K562 (cell line): ENCODE measurements at regions not wholly inside any gene's neighbourhood (a gene's known extent, or its start where the extent isn't known, plus 50 kb on each side); places are given as distances from the start of the nearest gene placed in this dataset.

ENCODE experiments used
- ATAC-seq: fragments of 200-7000 bp; cut with Tn5 transposase; 3 replicates; pipeline ENCODE4 v1.9.1; 2020; ENCODE audit warnings: moderate library complexity
- BruUV-seq: library from RNA; stranded (reverse); fragments of 400-500 nt; replicated peaks from 2 replicates; lab custom pipeline; 2021; lab: Mats Ljungman, UMichigan
- CTCF ChIA-PET: fragments of 300-600 bp; formaldehyde crosslinking; extraction: SDS; loops from one replicate; lab custom pipeline; 2021; ENCODE audit warnings: low intra/inter-chr PET ratio; lab: Yijun Ruan, JAX
- POLR2A ChIA-PET: fragments of 300-600, 350-650 bp; sonication (Branson Sonifier 250); formaldehyde crosslinking; extraction: SDS; loops from one replicate; lab custom pipeline; 2021; ENCODE audit warnings: antibody characterized with exemption, inconsistent platforms; lab: Yijun Ruan, JAX
- DNase-seq, 4 experiments: peaks; one replicate each; pipeline versions ENCODE4 v3.0.0 to v3.0.0-alpha.2; 2011 to 2018; ENCODE audit warnings: low spot score in 3 of 4, mixed read lengths in 3 of 4; ENCODE audit errors: extremely low read depth in 1 of 4
- FAIRE-seq: peaks from 2 replicates; lab custom pipeline; 2011; peaks lifted over from hg19 to GRCh38; lab: Jason Lieb, UNC
- H2AFZ ChIP-seq: 2 replicates; pipeline ENCODE4 v1.6.0; 2011; ENCODE audit warnings: low read depth, low read length, control low read depth, inconsistent platforms
- H3K27ac ChIP-seq: fragments of 200-600 bp; 3 replicates; pipeline ENCODE4 v1.8.0; 2011; ENCODE audit warnings: low read depth, mild to moderate bottlenecking, control low read depth, inconsistent platforms, low read length, moderate library complexity, mixed read lengths; ENCODE audit errors: extremely low read depth
- H3K27me3 ChIP-seq, 2 experiments: fragments of 300-600 bp in 1 of 2; 2 replicates in 1 of 2; 3 replicates in 1 of 2; pipeline versions ENCODE4 v1.6.0 to v1.8.0; 2011; ENCODE audit warnings: inconsistent platforms in 2 of 2, low read length in 2 of 2, mild to moderate bottlenecking in 1 of 2, mixed read lengths in 1 of 2, moderate library complexity in 1 of 2; ENCODE audit not compliant: control insufficient read depth in 2 of 2, insufficient read depth in 2 of 2
- H3K36me3 ChIP-seq: fragments of 300-600 bp; 3 replicates; pipeline ENCODE4 v1.8.0; 2011; ENCODE audit warnings: mild to moderate bottlenecking, low read length, inconsistent platforms; ENCODE audit not compliant: control insufficient read depth, insufficient read depth
- H3K4me1 ChIP-seq, 2 experiments: fragments of 200-600 bp in 1 of 2; replicated peaks in 1 of 2; 2 replicates in 1 of 2; 3 replicates in 1 of 2; pipeline versions ENCODE4 v1.5.1 to v1.8.0; 2011; ENCODE audit warnings: inconsistent platforms in 2 of 2, low read length in 2 of 2, mild to moderate bottlenecking in 1 of 2, mixed read lengths in 1 of 2, moderate library complexity in 1 of 2; ENCODE audit not compliant: control insufficient read depth in 2 of 2, insufficient read depth in 2 of 2
- H3K4me2 ChIP-seq: 2 replicates; pipeline ENCODE4 v1.6.1; 2011; ENCODE audit warnings: low read length, control low read depth, inconsistent platforms, mixed read lengths; ENCODE audit not compliant: insufficient read depth
- H3K4me3 ChIP-seq: fragments of 200-600 bp; sonication (generic), shearing (Covaris generic); 2 replicates; pipeline ENCODE4 v1.5.1; 2016; ENCODE audit warnings: control low read depth, inconsistent platforms
- H3K79me2 ChIP-seq: fragments of 200-600 bp; 3 replicates; pipeline ENCODE4 v1.8.0; 2011; ENCODE audit warnings: low read length, inconsistent platforms; ENCODE audit not compliant: control insufficient read depth, insufficient read depth
- H3K9ac ChIP-seq, 2 experiments: 2 replicates each; pipeline versions ENCODE4 v1.6.0 to v1.6.1; 2011; ENCODE audit warnings: low read depth in 2 of 2, low read length in 2 of 2, control low read depth in 1 of 2, inconsistent platforms in 1 of 2, mild to moderate bottlenecking in 1 of 2, mixed read lengths in 1 of 2; ENCODE audit not compliant: insufficient read depth in 1 of 2
- H3K9me1 ChIP-seq: one replicate; pipeline ENCODE4 v1.6.0; 2011; ENCODE audit warnings: inconsistent platforms, mild to moderate bottlenecking, low read length, moderate library complexity; ENCODE audit not compliant: control insufficient read depth, insufficient read depth
- H3K9me3 ChIP-seq: replicated peaks from 2 replicates; pipeline ENCODE4 v1.5.1; 2011; ENCODE audit warnings: low read depth, low read length, inconsistent platforms; ENCODE audit not compliant: control insufficient read depth, insufficient read depth
- H4K20me1 ChIP-seq: replicated peaks from 2 replicates; pipeline ENCODE4 v1.6.1; 2011; ENCODE audit warnings: low read length, inconsistent platforms, mixed read lengths; ENCODE audit not compliant: control insufficient read depth, insufficient read depth
- ARID2 ChIP-seq: fragments of 450-650 bp; IDR thresholded peaks from 2 replicates; pipeline ENCODE4 v1.6.1; 2017; ENCODE audit warnings: antibody characterized with exemption, mild to moderate bottlenecking
- C11orf30 ChIP-seq: fragments of 450-650 bp; IDR thresholded peaks from 2 replicates; pipeline ENCODE4 v1.6.1; 2016; ENCODE audit warnings: low read depth, mild to moderate bottlenecking
- ELF4 ChIP-seq: fragments of 450-650 bp; formaldehyde crosslinking; IDR thresholded peaks from 2 replicates; pipeline ENCODE4 v1.4.0; 2022; ENCODE audit warnings: missing genetic modification characterization
- EP400 ChIP-seq: fragments of 450-650 bp; IDR thresholded peaks from 2 replicates; pipeline ENCODE4 v1.6.1; 2017; ENCODE audit warnings: antibody characterized with exemption, mild to moderate bottlenecking, moderate library complexity
- GTF2F1 ChIP-seq: IDR thresholded peaks from 2 replicates; pipeline ENCODE4 v1.6.1; 2011; ENCODE audit warnings: low read depth, low read length, improper control_type of control experiment
- LEF1 ChIP-seq: fragments of 450-650 bp; IDR thresholded peaks from 2 replicates; pipeline ENCODE4 v1.6.1; 2016; ENCODE audit warnings: mild to moderate bottlenecking
- MAFF ChIP-seq: IDR thresholded peaks from 2 replicates; pipeline ENCODE4 v1.6.1; 2012; ENCODE audit warnings: low read length, improper control_type of control experiment
- NR1H2 ChIP-seq: sonication (generic); formaldehyde crosslinking; IDR thresholded peaks from 2 replicates; pipeline ENCODE4 v1.4.0; 2020; ENCODE audit warnings: mild to moderate bottlenecking, missing genetic modification reagents
- PPARD ChIP-seq: fragments of 250-450 bp; sonication (Bioruptor Pico); IDR thresholded peaks from 2 replicates; pipeline ENCODE4 v1.8.0; 2022; ENCODE audit warnings: inconsistent platforms, mild to moderate bottlenecking, moderate library complexity
- STAT5A ChIP-seq: IDR thresholded peaks from 2 replicates; pipeline ENCODE4 v1.6.1; 2012; ENCODE audit warnings: low read length, inconsistent platforms, borderline replicate concordance
- ZNF146 ChIP-seq: IDR thresholded peaks from one replicate; pipeline ENCODE4 v1.6.1; 2018; ENCODE audit warnings: missing compliant biosample characterization; ENCODE audit not compliant: unreplicated experiment
- ZNF274 ChIP-seq: IDR thresholded peaks from 2 replicates; pipeline ENCODE4 v1.6.1; 2011; ENCODE audit warnings: low read depth, mild to moderate bottlenecking, low read length, moderate library complexity, borderline replicate concordance
- WGBS: fragments of 100-300 bp; shearing (Covaris generic); methylation state at CpG from one replicate; pipeline ENCODE4 v1.1.6; 2016; ENCODE audit warnings: low coverage, mixed read lengths; ENCODE audit not compliant: insufficient coverage; ENCODE audit errors: missing lambda C conversion rate; 5-methylcytosine and 5-hydroxymethylcytosine counted together
- in situ Hi-C: fragments of 300-500 bp; cut with MboI; formaldehyde crosslinking; loops from 4 replicates; pipeline ENCODE4 v1.15.0; 2018; ENCODE audit warnings: inconsistent platforms, mixed read lengths
- intact Hi-C: fragments of 100-400 bp; cut with micrococcal nuclease; formaldehyde crosslinking; loops from 2 replicates; pipeline ENCODE4 v1.14.2; 2022
- TF ChIP-seq, protein P1 (sequence below): fragments of 250-450 bp; sonication (Bioruptor Pico); IDR thresholded peaks from 2 replicates; pipeline ENCODE4 v1.5.0; 2021
- TF ChIP-seq, protein P2 (sequence below): sonication (generic); formaldehyde crosslinking; IDR thresholded peaks from 2 replicates; pipeline ENCODE4 v1.4.0; 2020; ENCODE audit warnings: mild to moderate bottlenecking, missing genetic modification reagents
- TF ChIP-seq, protein P3 (sequence below), 2 experiments: fragments of 450-650 bp; conservative IDR thresholded peaks; 2 replicates each; pipeline ENCODE4 v1.6.1; 2017; ENCODE audit warnings: mild to moderate bottlenecking in 2 of 2, moderate library complexity in 2 of 2

DNA sequence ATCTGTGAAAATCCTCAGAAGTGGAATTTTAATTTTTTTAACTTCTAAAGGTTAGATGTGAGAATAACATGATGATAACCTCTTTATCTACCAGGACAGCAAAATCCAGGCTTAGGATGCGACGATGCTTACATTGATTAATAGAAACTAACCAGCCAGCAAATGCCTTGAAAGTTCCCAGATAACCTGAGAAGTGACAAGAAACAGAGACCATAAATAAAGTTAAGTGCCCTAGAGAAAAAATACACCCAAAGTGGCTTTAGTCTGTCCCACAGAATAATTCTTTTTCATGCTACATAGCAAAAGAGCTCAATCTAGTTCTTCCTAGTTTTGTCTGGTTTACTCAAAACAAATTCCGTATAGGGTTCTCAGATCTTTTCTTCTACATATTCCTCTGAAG, 262.7 kb downstream of the WDR11 start:
- BruUV-seq = no TSS peak
- TF ChIP-seq, protein P1, sequence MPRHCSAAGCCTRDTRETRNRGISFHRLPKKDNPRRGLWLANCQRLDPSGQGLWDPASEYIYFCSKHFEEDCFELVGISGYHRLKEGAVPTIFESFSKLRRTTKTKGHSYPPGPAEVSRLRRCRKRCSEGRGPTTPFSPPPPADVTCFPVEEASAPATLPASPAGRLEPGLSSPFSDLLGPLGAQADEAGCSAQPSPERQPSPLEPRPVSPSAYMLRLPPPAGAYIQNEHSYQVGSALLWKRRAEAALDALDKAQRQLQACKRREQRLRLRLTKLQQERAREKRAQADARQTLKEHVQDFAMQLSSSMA (CRISPR knock-in tag) = no peak
- TF ChIP-seq ZNF146 (no peak), EP400 (no peak), ZNF274 (no peak)
- TF ChIP-seq, all 486 proteins: peak for 0
- H3K4me2 ChIP-seq = no peak overlapping the region
- H2AFZ ChIP-seq = no peak overlapping the region
- H3K9me1 ChIP-seq = no peaks in the 10 kb centered on the region
- in situ Hi-C loops (no loop called here), intact Hi-C loops (no loop called here)
- H3K36me3 ChIP-seq = no peaks in the 10 kb centered on the region
- CTCF ChIA-PET = no interaction called here
- no peak overlapping the region for H3K4me3 ChIP-seq
- H3K79me2 ChIP-seq = no peaks in the 10 kb centered on the region
- H3K27me3 ChIP-seq = no peaks in the 10 kb centered on the region
- ATAC-seq (no peak), DNase-seq (no peak), FAIRE-seq (no peak)
- no peak overlapping the region for H3K27ac ChIP-seq
- POLR2A ChIA-PET = no interaction called here
- H3K4me1 ChIP-seq = no peaks in the 10 kb centered on the region
- no peaks in the 10 kb centered on the region for H4K20me1 ChIP-seq
- no peak overlapping the region for H3K9ac ChIP-seq
- H3K9me3 ChIP-seq = no peaks in the 10 kb centered on the region
- WGBS = 0% methylated on average over 3 of the region's 3 CpGs

DNA sequence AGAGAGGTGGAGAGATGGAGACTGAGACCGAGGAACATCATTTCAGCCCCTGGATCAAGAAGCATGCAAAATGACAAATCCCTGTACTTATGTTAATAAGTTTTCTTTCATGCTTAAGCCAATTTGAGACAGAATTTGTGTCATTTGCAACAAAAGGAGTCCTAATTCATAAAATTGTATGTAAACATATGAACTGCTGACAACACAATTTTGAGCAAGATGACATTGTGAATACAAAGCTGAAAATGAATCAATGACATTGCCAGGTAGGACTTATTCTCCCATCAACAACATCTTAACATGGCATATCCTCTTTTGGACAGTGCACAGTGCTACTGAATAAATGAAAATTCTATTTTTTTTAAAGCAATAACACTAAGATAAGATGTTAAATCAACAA, 264.0 kb downstream of the WDR11 start:
- in situ Hi-C loops (no loop called here), intact Hi-C loops (no loop called here)
- POLR2A ChIA-PET = no interaction called here
- Histone ChIP-seq H3K9me3 (no peaks in the 10 kb centered on the region), H3K79me2 (no peaks in the 10 kb centered on the region), H2AFZ (no peak overlapping the region), H3K9ac (no peak overlapping the region), H3K9me1 (no peaks in the 10 kb centered on the region), H3K4me3 (no peak overlapping the region), H3K27ac (no peak overlapping the region), H3K36me3 (no peaks in the 10 kb centered on the region), H4K20me1 (no peaks in the 10 kb centered on the region), H3K4me1 (no peaks in the 10 kb centered on the region), H3K27me3 (no peaks in the 10 kb centered on the region), H3K4me2 (no peak overlapping the region)
- ATAC-seq = no peak
- FAIRE-seq = no peak
- BruUV-seq = no TSS peak
- 0% methylated on average over 1 of the region's 1 CpG for WGBS
- DNase-seq = no peak
- CTCF ChIA-PET = no interaction called here
- no peak for TF ChIP-seq ELF4 (CRISPR knock-in tag)
- TF ChIP-seq LEF1 = no peak
- TF ChIP-seq GTF2F1 = no peak
- peak; percentile 22; the same call in 1 of the 2 replicates for TF ChIP-seq C11orf30
- no peak for TF ChIP-seq ARID2
- TF ChIP-seq, protein P2, sequence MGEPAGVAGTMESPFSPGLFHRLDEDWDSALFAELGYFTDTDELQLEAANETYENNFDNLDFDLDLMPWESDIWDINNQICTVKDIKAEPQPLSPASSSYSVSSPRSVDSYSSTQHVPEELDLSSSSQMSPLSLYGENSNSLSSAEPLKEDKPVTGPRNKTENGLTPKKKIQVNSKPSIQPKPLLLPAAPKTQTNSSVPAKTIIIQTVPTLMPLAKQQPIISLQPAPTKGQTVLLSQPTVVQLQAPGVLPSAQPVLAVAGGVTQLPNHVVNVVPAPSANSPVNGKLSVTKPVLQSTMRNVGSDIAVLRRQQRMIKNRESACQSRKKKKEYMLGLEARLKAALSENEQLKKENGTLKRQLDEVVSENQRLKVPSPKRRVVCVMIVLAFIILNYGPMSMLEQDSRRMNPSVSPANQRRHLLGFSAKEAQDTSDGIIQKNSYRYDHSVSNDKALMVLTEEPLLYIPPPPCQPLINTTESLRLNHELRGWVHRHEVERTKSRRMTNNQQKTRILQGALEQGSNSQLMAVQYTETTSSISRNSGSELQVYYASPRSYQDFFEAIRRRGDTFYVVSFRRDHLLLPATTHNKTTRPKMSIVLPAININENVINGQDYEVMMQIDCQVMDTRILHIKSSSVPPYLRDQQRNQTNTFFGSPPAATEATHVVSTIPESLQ = no peak
- no peak for TF ChIP-seq STAT5A
- TF ChIP-seq, protein P3, sequence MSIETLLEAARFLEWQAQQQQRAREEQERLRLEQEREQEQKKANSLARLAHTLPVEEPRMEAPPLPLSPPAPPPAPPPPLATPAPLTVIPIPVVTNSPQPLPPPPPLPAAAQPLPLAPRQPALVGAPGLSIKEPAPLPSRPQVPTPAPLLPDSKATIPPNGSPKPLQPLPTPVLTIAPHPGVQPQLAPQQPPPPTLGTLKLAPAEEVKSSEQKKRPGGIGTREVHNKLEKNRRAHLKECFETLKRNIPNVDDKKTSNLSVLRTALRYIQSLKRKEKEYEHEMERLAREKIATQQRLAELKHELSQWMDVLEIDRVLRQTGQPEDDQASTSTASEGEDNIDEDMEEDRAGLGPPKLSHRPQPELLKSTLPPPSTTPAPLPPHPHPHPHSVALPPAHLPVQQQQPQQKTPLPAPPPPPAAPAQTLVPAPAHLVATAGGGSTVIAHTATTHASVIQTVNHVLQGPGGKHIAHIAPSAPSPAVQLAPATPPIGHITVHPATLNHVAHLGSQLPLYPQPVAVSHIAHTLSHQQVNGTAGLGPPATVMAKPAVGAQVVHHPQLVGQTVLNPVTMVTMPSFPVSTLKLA (conservative IDR thresholded peaks at IDR 0.05) = no peak
- peak; percentile 17; the same call in 1 of the 2 replicates for TF ChIP-seq MAFF
- TF ChIP-seq NR1H2 (CRISPR knock-in tag) = no peak
- TF ChIP-seq PPARD (CRISPR knock-in tag) = no peak
